Stomach smooth muscle (tissue), 2 donors: ENCODE measurements at regions not wholly inside any gene's neighbourhood (a gene's known extent, or its start where the extent isn't known, plus 50 kb on each side); places are given as distances from the start of the nearest gene placed in this dataset.

Source experiments
- H3K27ac ChIP-seq: one replicate; pipeline ENCODE4 v1.7.0; 2013; ENCODE audit warnings: mild to moderate bottlenecking, low read length, inconsistent platforms
- H3K27me3 ChIP-seq, 2 donors: one replicate each; pipeline ENCODE4 v1.7.0; 2013; ENCODE audit warnings: low read length in 2 of 2; ENCODE audit not compliant: insufficient read depth in 2 of 2, control insufficient read depth in 1 of 2
- H3K36me3 ChIP-seq, 2 donors: one replicate each; pipeline ENCODE4 v1.7.0; 2013; ENCODE audit warnings: low read length in 2 of 2; ENCODE audit not compliant: control insufficient read depth in 2 of 2, insufficient read depth in 2 of 2
- H3K4me1 ChIP-seq: one replicate; pipeline ENCODE4 v1.7.0; 2013; ENCODE audit warnings: low read length; ENCODE audit not compliant: control insufficient read depth, insufficient read depth
- H3K4me3 ChIP-seq, 2 donors: one replicate each; pipeline ENCODE4 v1.7.0; 2013; ENCODE audit warnings: low read length in 2 of 2
- H3K9ac ChIP-seq, 2 donors: one replicate each; pipeline ENCODE4 v1.7.0; 2013; ENCODE audit warnings: low read length in 2 of 2, mild to moderate bottlenecking in 1 of 2
- H3K9me3 ChIP-seq, 2 donors: one replicate each; pipeline ENCODE4 v1.7.0; 2013; ENCODE audit warnings: low read length in 2 of 2; ENCODE audit not compliant: control insufficient read depth in 2 of 2
- donor health status: healthy.
- donor health status: Pancreatic carcinoma.

DNA sequence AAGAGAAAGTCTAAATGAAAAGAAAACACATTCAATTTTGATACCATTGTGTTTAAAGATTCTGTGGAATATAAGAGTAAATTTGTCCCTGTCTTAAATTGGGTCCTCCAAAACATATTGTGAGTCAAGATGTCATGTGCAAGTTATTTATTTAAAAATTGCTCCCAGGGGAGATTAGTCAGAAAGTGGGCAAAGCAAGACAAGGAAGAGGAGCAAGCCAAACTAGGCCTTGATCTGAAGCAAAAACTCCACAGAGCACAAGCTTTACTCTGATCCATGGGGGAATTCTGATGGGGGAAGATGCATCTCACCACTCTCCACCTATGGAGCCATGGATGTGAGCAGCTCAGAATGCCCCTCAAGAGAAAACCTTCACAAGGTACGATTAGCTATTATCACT, 342.8 kb upstream of the IL12A start:
- Histone ChIP-seq H3K4me1 (no peaks in the 10 kb centered on the region), H3K36me3 (no peaks in the 10 kb centered on the region), H3K27me3 (no peaks in the 10 kb centered on the region), H3K9me3 (no peaks in the 10 kb centered on the region), H3K27ac (no peak overlapping the region), H3K4me3 (no peak overlapping the region), H3K9ac (no peak overlapping the region)

DNA sequence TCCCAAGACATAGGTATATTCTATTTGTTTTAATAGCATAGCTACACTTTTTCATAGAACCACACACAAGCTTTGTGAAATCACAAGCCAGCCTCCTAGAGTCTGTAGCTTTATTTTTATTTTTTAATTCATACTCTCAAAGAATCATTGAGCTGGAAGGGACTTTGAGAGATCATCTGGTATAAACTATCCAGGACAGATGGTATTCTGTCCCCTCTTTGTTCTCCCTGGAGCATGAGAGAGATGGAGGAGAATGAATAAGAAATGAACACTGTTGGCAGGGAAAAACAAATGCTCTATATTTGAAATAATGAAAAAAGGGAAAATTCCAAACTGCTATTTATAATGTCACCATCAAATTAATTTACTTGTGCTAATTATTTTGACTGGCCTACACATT, 338.7 kb upstream of the IL12A start:
- no peaks in the 10 kb centered on the region for H3K27me3 ChIP-seq
- no peak overlapping the region for H3K4me3 ChIP-seq
- no peaks in the 10 kb centered on the region for H3K4me1 ChIP-seq
- no peak overlapping the region for H3K9ac ChIP-seq
- H3K27ac ChIP-seq = no peak overlapping the region
- H3K9me3 ChIP-seq = no peaks in the 10 kb centered on the region
- H3K36me3 ChIP-seq = no peaks in the 10 kb centered on the region

DNA sequence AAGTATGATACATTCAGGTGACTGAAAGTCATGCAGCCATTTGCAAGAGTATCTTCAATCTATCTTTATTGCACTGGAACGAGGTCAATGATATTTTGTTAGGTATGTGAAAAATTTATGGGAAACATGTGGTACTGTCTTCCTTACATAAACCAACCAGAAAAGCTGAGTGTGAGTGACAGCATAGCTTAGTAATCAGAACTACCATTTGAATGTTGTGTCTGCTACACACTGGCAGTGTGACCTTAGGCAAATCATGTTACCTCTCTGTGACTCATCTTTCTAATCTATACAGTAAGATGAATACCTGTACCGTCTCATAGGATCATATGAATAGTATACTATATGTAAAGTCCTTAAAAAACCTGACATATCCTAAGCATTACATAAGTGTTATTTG, 337.9 kb upstream of the IL12A start:
- H3K9me3 ChIP-seq = no peaks in the 10 kb centered on the region
- H3K27ac ChIP-seq = no peak overlapping the region
- H3K4me3 ChIP-seq = no peak overlapping the region
- no peaks in the 10 kb centered on the region for H3K36me3 ChIP-seq
- no peaks in the 10 kb centered on the region for H3K27me3 ChIP-seq
- no peak overlapping the region for H3K9ac ChIP-seq
- H3K4me1 ChIP-seq = no peaks in the 10 kb centered on the region

DNA sequence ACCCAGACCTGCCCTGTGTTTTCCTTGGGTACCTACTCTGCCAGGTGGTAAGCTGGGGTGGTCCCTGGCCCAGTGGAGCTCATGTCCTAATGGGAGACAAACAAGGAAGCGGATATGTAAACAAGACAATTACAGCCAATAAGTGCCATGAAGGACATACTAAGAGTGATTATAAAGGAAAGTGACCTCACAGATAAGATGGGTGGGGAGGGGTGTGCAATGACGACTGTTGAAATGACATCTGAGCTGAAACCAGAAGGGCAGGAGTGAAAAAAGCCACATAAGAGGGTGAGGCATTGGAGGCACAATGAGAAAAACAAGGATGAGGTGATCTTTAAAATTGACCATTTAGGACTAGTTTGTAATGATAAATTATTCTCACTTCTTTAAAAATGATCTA, 336.2 kb upstream of the IL12A start:
- Histone ChIP-seq H3K27me3 (no peaks in the 10 kb centered on the region), H3K27ac (no peak overlapping the region), H3K4me3 (no peak overlapping the region), H3K4me1 (no peaks in the 10 kb centered on the region), H3K9ac (no peak overlapping the region), H3K36me3 (no peaks in the 10 kb centered on the region), H3K9me3 (no peaks in the 10 kb centered on the region)

DNA sequence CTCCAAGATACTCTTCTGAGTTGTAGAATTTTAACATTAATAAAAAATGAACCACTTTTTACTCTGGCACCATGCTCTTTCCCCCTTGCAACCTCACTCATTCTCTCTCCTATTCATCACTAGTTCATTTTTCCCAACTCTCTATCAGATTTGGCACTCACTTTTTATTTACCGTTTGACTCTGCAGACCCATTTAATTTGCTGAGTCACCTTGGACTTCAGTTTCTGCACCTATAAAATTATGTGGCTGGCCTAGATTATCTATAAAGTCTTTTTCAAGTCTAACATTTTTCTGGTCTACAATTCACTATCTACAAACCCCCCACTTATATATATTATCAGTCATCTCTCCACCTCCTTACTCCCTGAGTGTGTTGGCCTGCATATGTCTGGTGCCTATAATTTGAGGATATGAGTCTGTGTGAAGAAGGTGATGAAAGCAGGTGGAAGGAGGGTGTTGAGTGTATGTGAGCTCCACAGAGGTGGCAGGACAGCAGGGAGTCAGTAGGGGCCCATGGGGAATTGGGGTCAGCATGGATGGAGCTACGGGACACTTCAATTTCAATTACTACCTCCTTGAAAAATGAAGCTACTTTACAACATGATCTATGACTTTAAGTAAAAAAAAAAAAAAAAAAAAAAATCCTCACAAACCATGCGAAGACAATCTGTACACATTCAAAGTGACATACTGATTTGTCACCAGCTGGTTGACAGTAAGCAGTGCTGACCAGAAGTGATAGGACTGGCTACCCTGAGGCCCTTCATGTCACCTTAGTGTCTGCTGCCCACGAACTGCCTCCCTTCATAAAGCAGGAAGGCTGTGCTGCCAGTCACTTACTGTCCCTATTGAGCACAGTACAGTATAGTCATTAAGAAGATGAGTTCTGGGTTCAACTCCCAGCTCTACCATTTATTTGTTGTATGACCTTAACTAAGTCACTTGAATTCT, 334.2 kb upstream of the IL12A start:
- Histone ChIP-seq H3K4me3 (no peak overlapping the region), H3K27ac (no peak overlapping the region), H3K9me3 (no peaks in the 10 kb centered on the region), H3K27me3 (no peaks in the 10 kb centered on the region), H3K9ac (no peak overlapping the region), H3K36me3 (no peaks in the 10 kb centered on the region), H3K4me1 (no peaks in the 10 kb centered on the region)

DNA sequence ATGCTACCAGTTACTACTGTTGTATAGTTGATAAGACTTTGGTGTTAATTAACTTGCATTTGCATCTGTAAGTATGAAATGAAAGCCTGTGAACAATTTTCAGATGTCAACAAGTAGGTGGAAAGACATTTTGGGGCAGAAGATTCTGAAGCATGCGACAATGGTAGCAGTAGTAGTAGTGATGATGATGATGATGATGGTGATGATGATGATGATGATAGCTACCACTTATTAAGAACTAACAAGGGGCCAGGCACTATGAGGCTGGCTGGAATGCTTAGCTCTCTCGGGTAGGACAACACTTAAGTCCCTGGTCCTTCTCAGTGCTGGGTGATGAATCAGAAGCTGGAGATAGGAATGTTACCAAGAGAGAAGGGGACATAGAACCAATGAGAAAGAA, 333.4 kb upstream of the IL12A start:
- H3K4me1 ChIP-seq = no peaks in the 10 kb centered on the region
- no peaks in the 10 kb centered on the region for H3K27me3 ChIP-seq
- no peaks in the 10 kb centered on the region for H3K36me3 ChIP-seq
- no peak overlapping the region for H3K27ac ChIP-seq
- H3K9ac ChIP-seq = no peak overlapping the region
- H3K4me3 ChIP-seq = no peak overlapping the region
- no peaks in the 10 kb centered on the region for H3K9me3 ChIP-seq

DNA sequence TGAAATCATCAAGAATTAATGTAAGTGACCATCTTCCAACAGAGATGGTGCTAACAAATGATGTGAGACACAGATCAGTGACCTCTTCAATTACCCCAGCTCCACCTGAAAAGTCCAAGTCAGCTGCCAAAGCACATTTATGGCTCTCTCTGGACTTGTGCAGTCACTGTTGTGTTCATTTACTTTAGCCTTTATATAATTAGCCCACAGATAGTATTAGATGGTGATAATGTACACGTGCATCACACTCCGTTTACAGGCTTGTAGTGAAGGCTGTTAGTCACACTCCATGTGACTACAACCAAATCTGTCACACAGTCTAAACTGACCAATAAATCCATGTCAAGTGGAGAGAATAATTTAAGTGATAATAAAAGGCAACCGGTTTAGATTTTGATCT, 331.5 kb upstream of the IL12A start:
- Histone ChIP-seq H3K27ac (no peak overlapping the region), H3K4me1 (no peaks in the 10 kb centered on the region)

DNA sequence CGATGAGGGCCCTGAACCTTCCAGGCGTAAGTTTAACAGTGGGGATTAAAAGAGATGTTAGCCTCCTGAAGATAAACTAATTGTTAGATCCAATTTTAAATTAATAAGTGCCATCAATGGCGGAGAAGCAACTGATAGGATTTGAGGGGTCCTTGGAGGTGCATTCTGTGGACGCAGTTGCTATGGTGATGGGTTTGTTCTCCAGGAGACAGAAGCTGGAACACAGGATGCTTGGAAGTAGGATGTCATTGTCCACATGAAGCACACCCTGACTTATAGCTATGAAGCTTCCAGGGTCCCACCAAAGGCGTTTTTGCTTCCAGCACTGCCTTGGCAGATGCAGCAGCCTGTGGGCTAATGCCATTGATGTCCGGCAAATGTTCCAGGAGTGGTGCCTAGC, 331.0 kb upstream of the IL12A start:
- Histone ChIP-seq H3K9ac (no peak overlapping the region), H3K4me1 (no peaks in the 10 kb centered on the region), H3K27me3 (no peaks in the 10 kb centered on the region), H3K9me3 (peaks cover 0 to 7% of the 10 kb centered on the region in 2 donors), H3K36me3 (no peaks in the 10 kb centered on the region), H3K27ac (no peak overlapping the region), H3K4me3 (no peak overlapping the region)

More for the DNA sequence above, 331.5 kb upstream of the IL12A start:
- Histone ChIP-seq H3K36me3 (no peaks in the 10 kb centered on the region), H3K9ac (no peak overlapping the region), H3K4me3 (no peak overlapping the region), H3K9me3 (peaks cover 0 to 2% of the 10 kb centered on the region in 2 donors), H3K27me3 (no peaks in the 10 kb centered on the region)

DNA sequence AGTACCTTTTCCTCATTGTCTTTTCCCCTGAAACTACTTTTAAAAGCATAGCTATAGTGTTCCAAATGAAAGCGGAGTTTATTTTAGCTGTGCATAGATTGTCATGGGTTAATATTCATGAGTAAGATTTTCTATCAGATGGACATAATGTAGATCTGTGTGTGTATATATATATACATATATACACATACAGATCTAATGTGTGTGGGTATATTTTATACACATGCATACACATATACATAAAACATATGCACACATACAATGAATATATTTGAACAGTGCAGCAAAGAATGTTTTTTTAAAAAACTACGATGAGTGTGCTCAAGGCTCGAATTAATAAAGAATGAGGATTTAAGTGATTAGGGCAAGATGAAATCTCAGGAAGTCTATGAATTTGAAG, 328.3 kb upstream of the IL12A start:
- no peak overlapping the region for H3K9ac ChIP-seq
- H3K36me3 ChIP-seq = no peaks in the 10 kb centered on the region
- no peaks in the 10 kb centered on the region for H3K27me3 ChIP-seq
- H3K27ac ChIP-seq = no peak overlapping the region
- H3K4me1 ChIP-seq = no peaks in the 10 kb centered on the region
- H3K9me3 ChIP-seq = peaks cover 0 to 7% of the 10 kb centered on the region in 2 donors
- no peak overlapping the region for H3K4me3 ChIP-seq

DNA sequence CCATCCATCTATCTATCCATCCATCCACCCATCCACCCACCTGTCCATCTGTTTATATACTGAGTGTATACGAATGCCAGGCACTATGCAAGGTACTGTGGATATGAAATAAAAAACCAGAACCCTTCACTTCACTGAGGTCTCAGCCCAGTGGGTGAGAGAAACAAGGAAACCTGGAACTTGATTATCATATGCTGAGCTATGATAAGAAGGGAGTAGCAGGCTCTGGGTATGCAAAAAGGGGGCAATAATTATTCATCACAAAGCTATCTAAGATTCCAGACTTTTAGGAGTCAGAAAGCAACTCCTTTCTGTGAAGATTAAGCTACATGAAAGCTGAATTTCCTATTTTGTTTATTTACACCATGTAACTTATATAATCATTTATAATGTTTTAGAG, 327.7 kb upstream of the IL12A start:
- Histone ChIP-seq H3K9ac (no peak overlapping the region), H3K9me3 (peaks cover 0 to 7% of the 10 kb centered on the region in 2 donors), H3K4me1 (no peaks in the 10 kb centered on the region), H3K36me3 (no peaks in the 10 kb centered on the region), H3K4me3 (no peak overlapping the region), H3K27me3 (no peaks in the 10 kb centered on the region), H3K27ac (no peak overlapping the region)

DNA sequence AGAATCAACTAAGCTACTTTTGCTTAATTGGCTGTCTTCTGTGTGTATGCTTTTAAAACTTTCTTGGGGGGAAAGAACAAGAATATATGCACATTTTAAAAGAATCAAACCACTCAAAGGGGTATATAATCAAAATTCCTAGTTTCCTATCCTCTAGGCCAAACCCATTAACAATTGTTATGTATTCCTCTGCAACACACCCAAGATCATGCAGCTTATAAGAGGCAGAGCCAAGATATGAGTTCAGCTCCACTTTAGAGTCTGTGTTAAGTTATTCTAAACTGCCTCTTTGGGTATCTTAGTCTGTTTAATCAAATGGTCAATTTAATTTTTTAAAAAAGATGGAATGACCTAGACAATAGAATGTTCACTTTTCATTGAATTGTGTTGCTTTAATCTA, 326.1 kb upstream of the IL12A start:
- Histone ChIP-seq H3K4me3 (no peak overlapping the region), H3K27me3 (no peaks in the 10 kb centered on the region), H3K36me3 (no peaks in the 10 kb centered on the region), H3K9me3 (peaks cover 0 to 7% of the 10 kb centered on the region in 2 donors), H3K27ac (no peak overlapping the region), H3K4me1 (no peaks in the 10 kb centered on the region), H3K9ac (no peak overlapping the region)
